GM19023 (cell line): ENCODE measurements at regions not wholly inside any gene's neighbourhood (a gene's known extent, or its start where the extent isn't known, plus 50 kb on each side); places are given as distances from the start of the nearest gene placed in this dataset.
A peak's percentile ranks its signal among the peaks of the same experiment; 100 is the strongest.
"Not testable (repeated sequence)": the region's sequence is repeated elsewhere in the genome, so short reads cannot be mapped to it uniquely, and the experiment has no call there.

ENCODE experiments used
- ATAC-seq: cut with Tn5 transposase; IDR thresholded peaks from one replicate; pipeline ENCODE4 v1.9.1; 2021; ENCODE audit warnings: mild to moderate bottlenecking, moderate library complexity; ENCODE audit not compliant: unreplicated experiment

GRCh38 chr5:152184266-152184665 is 220.8 kb downstream of the NMUR2 start:
- ATAC-seq: no peak

GRCh38 chr5:152181461-152181860 is 223.6 kb downstream of the NMUR2 start:
- ATAC-seq: no peak

- ATAC-seq: no peak
Measured at GRCh38 chr5:152178350-152178699, 226.8 kb downstream of the NMUR2 start.

GRCh38 chr5:152177626-152178349 is 227.3 kb downstream of the NMUR2 start:
- no peak for ATAC-seq

DNA sequence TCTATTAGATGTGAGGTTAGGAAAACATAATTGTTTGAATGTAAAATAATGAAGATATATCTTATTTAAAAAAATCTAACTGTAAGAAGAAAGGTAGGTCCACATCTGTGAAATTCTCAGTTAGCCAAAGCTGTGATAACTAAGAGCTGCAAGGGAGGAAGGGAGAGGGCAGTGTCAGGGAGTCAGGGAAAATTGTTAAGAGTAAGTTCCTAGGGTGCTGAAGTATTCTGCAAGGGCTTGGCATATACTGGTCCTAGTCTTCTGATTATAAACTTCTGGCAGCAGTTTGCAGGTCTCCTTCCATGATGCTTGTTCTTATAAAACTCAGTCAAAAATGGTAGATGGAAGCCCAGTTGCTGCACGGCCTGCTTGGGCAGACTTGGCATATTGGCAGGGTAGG is 233.2 kb downstream of the NMUR2 start:
- no peak for ATAC-seq

GRCh38 chr5:152170350-152170749 is 234.7 kb downstream of the NMUR2 start:
- ATAC-seq: no peak

- ATAC-seq: no peak
Measured at GRCh38 chr5:152164860-152165259, 240.2 kb upstream of the GLRA1 start.

- ATAC-seq: not testable (repeated sequence)
Measured at GRCh38 chr5:152159894-152160293, 235.2 kb upstream of the GLRA1 start.

DNA sequence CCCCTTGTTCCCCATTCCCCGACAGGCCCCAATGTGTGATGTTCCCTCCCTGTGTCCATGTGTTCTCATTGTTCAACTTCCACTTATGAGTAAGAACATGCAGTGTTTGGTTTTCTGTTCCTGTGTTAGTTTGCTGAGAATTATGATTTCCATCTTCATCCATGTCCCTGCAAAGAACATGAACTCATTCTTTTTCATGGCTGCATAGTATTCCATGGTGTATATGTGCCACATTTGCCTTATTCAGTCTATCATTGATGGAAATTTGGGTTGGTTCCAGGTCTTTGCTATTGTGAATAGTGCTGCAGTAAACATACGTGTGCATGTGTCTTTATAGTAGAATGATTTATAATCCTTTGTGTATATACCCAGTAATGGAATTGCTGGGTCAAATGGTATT is 229.8 kb upstream of the GLRA1 start:
- ATAC-seq: not testable (repeated sequence)

- no peak for ATAC-seq
Measured at GRCh38 chr5:152151940-152152339, 227.3 kb upstream of the GLRA1 start.

GRCh38 chr5:152151113-152151512 is 226.5 kb upstream of the GLRA1 start:
- no peak for ATAC-seq

DNA sequence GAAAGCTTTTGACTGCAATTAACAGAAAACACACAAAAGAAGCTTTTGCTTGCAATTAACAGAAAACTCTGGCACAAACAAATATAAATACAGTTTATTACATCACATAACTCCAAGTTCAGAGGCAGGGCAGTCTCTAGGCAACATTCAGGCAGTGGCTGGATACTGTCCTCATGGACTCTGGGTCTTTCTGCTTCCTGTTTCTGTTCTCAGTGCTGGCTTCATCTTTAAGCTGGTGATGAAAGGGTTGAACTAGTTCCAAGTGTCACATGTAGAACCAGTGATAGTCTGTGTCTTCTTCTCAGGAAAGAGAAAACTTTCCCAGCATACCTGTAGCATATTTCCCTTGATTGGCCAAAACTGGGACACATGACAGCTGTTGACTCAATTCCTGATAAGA is 222.6 kb upstream of the GLRA1 start:
- no peak for ATAC-seq

GRCh38 chr5:152146566-152146965 is 221.9 kb upstream of the GLRA1 start:
- ATAC-seq: no peak

DNA sequence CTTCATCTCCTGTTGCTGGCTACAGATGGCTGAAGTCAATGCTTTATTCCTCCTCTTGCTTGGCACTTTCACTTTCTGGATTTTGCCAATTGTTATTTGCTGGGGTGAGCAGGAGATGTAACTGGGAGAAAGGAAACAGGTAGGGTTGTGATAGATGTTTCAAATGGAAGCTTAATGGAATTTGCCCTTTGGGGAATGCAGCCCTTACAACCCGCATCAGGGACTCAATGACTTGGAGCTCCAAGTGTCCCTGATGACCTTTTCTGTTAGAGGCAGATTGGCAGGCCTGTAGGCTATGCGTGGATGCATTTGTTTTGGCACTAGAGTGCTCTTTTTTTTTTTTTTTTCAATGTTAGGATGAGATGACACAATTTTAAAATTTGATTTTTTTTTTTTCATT is 219.9 kb upstream of the GLRA1 start:
- no peak for ATAC-seq

DNA sequence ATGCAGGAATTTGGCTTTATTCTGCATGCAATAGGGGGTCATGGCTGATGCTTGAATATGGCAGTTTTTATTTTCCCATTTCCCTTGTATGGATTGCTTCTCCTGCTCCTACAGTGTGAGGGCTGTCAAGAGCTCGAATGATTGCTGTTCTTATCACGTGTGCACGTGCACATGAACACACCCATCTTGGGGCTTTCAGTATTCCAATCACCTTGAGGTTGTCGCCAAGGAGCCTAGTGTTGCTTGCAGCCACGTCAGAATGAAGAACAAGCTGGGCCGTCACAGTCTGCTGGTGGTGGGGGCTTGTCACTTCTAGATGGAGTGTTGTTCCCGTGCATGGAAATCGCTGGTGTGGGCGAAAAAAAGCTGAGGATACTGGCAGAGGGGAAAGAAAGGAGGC is 219.4 kb upstream of the GLRA1 start:
- no peak for ATAC-seq

DNA sequence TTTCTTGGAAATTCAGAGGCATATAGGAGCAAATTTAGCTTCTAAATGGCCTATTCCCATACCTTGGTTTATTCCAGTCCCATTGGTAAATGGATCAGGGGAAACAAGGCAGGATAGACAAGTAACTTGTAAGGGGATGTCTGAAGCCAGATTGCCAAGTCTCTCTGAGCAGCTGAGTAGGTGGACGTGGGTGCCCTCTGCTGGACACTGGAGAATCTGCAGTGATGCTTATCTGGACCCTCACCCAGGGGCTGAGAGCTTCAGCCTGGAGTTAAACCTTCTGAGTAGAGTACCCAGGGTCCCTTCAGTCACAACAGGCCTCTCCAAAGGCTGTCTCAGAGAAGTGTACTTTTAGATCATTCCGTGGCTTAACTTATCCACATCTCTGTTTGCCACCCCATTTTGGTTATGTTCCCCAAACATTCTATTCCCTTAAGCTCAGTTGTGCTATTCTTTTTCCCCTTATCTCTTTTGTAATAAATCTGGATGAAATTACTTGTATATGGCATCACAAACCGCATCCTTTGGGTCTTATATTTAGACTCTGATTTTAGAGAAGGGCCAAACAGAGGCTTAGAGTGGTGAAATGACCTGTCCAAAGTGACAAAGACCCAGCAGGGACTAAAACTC is 218.3 kb upstream of the GLRA1 start:
- peak; percentile 62 for ATAC-seq

DNA sequence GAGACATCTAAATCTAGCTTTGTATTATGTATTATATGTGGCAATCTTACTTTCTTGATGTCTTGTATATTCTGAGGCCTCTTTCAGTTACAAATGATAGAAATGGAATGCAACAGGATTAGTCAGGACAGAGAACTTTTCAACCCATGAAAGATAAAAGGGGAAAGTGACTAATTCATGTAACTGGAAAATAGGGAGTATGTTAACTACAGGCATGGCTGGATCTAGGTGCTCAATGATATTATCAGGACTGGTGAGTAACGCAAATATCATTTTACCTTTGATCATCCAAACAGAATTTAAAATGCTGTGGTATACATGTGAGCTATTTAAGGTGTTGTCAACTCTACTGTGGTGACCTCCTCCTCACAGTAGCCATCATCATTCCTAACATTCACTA is 215.7 kb upstream of the GLRA1 start:
- ATAC-seq: no peak

GRCh38 chr5:152137063-152137462 is 212.4 kb upstream of the GLRA1 start:
- ATAC-seq: no peak

DNA sequence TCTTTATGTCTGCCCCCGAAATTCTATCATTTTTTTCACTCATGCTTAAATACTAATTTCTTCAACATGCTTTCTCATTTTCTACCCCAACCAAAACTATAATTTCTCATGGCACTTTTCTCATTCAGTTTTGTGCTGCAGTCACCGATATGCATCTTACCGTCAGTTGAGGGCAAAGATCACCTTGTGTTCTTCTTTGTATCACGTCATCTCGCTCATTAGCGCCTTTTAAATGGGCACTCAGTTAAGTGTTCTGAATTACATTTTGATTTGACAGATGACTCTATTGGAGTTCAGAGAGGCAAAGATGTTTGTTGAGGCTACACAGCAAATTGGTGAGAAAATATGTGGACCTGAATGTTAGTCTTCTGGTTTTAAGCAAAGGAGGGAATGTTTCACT is 211.7 kb upstream of the GLRA1 start:
- ATAC-seq: no peak

- ATAC-seq: no peak
Measured at GRCh38 chr5:152135827-152136226, 211.2 kb upstream of the GLRA1 start.

DNA sequence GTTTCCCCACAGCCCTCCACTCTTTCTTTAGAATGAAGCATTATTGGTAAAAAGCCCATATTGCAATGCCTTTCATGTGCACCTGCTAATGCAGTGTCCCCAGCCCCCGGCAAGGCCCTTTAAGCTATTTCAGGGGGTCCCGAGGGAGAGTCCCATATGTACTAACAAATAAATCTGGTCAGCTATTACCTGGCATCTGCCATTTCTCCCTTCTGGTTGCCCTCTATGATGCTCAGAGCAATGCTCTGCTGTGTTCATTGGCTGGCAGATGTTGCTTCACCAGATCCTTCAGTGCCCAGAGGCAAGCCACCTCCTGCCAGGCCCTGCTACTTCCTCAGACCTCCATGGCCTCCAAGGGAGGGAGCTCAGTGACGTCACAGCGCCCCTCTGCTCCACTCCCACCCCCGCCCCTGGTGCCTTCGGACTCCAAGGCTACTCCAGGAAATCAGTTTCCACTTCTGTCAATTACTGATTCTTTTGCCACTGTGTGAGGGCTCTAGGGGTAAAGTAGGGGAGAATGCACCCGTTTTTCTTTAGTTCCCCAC is 201.1 kb upstream of the GLRA1 start:
- ATAC-seq: no peak

DNA sequence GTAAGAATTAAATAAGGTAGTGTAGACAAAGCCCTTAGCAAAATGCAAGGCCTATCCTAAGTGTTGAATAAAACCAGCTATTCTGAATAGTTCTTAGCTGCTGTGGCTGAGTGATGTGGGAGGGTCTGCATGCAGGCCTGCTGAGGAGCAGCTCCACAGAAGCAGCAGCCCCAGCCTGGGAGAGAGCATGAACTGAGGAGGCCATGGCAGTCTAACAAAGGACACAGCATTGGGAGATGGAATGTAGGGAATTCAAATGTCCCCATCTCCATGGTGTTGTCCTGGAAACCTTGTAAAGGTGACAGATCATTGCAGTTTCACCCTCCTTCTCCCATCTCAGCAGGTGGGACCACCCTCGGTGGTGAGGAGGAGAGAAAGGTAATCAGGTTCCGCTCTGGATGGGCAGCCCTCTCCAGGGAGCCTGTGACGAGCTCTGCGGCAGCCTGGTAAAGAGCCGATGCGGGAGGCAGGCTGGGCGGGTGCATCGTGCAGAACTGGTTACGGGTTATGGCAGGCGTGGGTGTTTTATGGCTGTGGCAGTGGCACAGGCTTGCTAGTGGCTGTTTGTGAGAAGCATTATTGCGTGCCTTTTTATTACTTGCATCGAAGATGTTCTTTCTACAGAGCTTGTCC is 199.9 kb upstream of the GLRA1 start:
- ATAC-seq: no peak
